Neutrophil (primary cell): ENCODE measurements at regions not wholly inside any gene's neighbourhood (a gene's known extent, or its start where the extent isn't known, plus 50 kb on each side); places are given as distances from the start of the nearest gene placed in this dataset.

Experiments
- H3K27ac ChIP-seq: fragments of 200-600 bp; sonication (generic); 2 replicates; pipeline ENCODE4 v1.5.1; 2016; ENCODE audit warnings: mild to moderate bottlenecking, moderate library complexity
- H3K27me3 ChIP-seq: fragments of 200-600 bp; sonication (generic); 2 replicates; pipeline ENCODE4 v1.6.0; 2016; ENCODE audit warnings: mild to moderate bottlenecking
- H3K36me3 ChIP-seq: fragments of 200-600 bp; sonication (generic); 2 replicates; pipeline ENCODE4 v1.5.1; 2017
- H3K4me1 ChIP-seq, 2 experiments: fragments of 200-600 bp in 1 of 2; sonication (generic) in 1 of 2; 1 replicate in 1 of 2; 2 replicates in 1 of 2; pipeline versions ENCODE4 v1.5.1 to v1.6.1; 2013 to 2016; ENCODE audit warnings: low read depth in 1 of 2, low read length in 1 of 2, mild to moderate bottlenecking in 1 of 2, moderate library complexity in 1 of 2; ENCODE audit not compliant: control insufficient read depth in 1 of 2, insufficient read depth in 1 of 2
- H3K4me3 ChIP-seq, 2 experiments: fragments of 200-600 bp in 1 of 2; sonication (generic) in 1 of 2; 1 replicate in 1 of 2; 2 replicates in 1 of 2; pipeline ENCODE4 v1.5.1; 2013 to 2016; ENCODE audit warnings: low read depth in 1 of 2, low read length in 1 of 2, mild to moderate bottlenecking in 1 of 2, moderate library complexity in 1 of 2
- H3K9me3 ChIP-seq: fragments of 200-600 bp; sonication (generic); 2 replicates; pipeline ENCODE4 v1.5.1; 2016
- CTCF ChIP-seq: fragments of 200-600 bp; sonication (generic); IDR thresholded peaks from 2 replicates; pipeline ENCODE4 v1.5.1; 2016; ENCODE audit warnings: antibody characterized with exemption

GRCh38 chr15:95973566-95974256 is 356.8 kb upstream of the NR2F2 start:
- no peaks in the 10 kb centered on the region for H3K36me3 ChIP-seq
- H3K9me3 ChIP-seq = no peaks in the 10 kb centered on the region
- TF ChIP-seq CTCF = no peak
- H3K4me3 ChIP-seq = no peak overlapping the region
- H3K27me3 ChIP-seq = no peaks in the 10 kb centered on the region
- no peaks in the 10 kb centered on the region for H3K4me1 ChIP-seq
- H3K27ac ChIP-seq = no peak overlapping the region

- Histone ChIP-seq H3K27ac (no peak overlapping the region), H3K36me3 (no peaks in the 10 kb centered on the region), H3K9me3 (no peaks in the 10 kb centered on the region), H3K27me3 (no peaks in the 10 kb centered on the region), H3K4me3 (no peak overlapping the region), H3K4me1 (no peaks in the 10 kb centered on the region)
- TF ChIP-seq CTCF = no peak
Measured at GRCh38 chr15:95975212-95975611, 355.3 kb upstream of the NR2F2 start.

GRCh38 chr15:95979286-95979685 is 351.2 kb upstream of the NR2F2 start:
- Histone ChIP-seq H3K4me3 (no peak overlapping the region), H3K9me3 (no peaks in the 10 kb centered on the region), H3K27me3 (no peaks in the 10 kb centered on the region), H3K27ac (no peak overlapping the region), H3K36me3 (no peaks in the 10 kb centered on the region), H3K4me1 (no peaks in the 10 kb centered on the region)
- no peak for TF ChIP-seq CTCF

GRCh38 chr15:95981209-95981608 is 349.3 kb upstream of the NR2F2 start:
- Histone ChIP-seq H3K36me3 (no peaks in the 10 kb centered on the region), H3K27me3 (no peaks in the 10 kb centered on the region), H3K27ac (no peak overlapping the region), H3K4me1 (no peaks in the 10 kb centered on the region), H3K9me3 (no peaks in the 10 kb centered on the region), H3K4me3 (no peak overlapping the region)
- TF ChIP-seq CTCF = no peak

- H3K27ac ChIP-seq = no peak overlapping the region
- no peak for TF ChIP-seq CTCF
- H3K4me1 ChIP-seq = no peaks in the 10 kb centered on the region
- no peaks in the 10 kb centered on the region for H3K9me3 ChIP-seq
- H3K36me3 ChIP-seq = no peaks in the 10 kb centered on the region
- no peak overlapping the region for H3K4me3 ChIP-seq
- H3K27me3 ChIP-seq = no peaks in the 10 kb centered on the region
Measured at GRCh38 chr15:95987299-95987698, 343.2 kb upstream of the NR2F2 start.
